Smooth muscle cell (in vitro differentiated cells): ENCODE measurements at regions not wholly inside any gene's neighbourhood (a gene's known extent, or its start where the extent isn't known, plus 50 kb on each side); places are given as distances from the start of the nearest gene placed in this dataset.

ENCODE experiments used
- DNase-seq: peaks from one replicate; lab custom pipeline; 2025; ENCODE audit not compliant: unreplicated experiment; lab: John Stamatoyannopoulos, UW
- H2AFZ ChIP-seq: fragments of 200-600 bp; sonication (generic); 2 replicates; pipeline ENCODE4 v1.6.0; 2016; ENCODE audit warnings: antibody characterized with exemption, low read depth, mild to moderate bottlenecking
- H3F3A ChIP-seq: fragments of 200-600 bp; sonication (generic); 2 replicates; pipeline ENCODE4 v1.6.0; 2017; ENCODE audit warnings: antibody characterized with exemption, low read depth
- H3K27ac ChIP-seq: fragments of 200-600 bp; sonication (generic); 2 replicates; pipeline ENCODE4 v1.5.1; 2016; ENCODE audit warnings: low read depth, mild to moderate bottlenecking
- H3K27me3 ChIP-seq: fragments of 200-600 bp; sonication (generic); 2 replicates; pipeline ENCODE4 v1.6.1; 2016; ENCODE audit warnings: low read depth, mild to moderate bottlenecking
- H3K36me3 ChIP-seq: fragments of 200-600 bp; sonication (generic); 2 replicates; pipeline ENCODE4 v1.5.1; 2016; ENCODE audit warnings: low read depth
- H3K4me1 ChIP-seq: fragments of 200-600 bp; sonication (generic); 2 replicates; pipeline ENCODE4 v1.5.1; 2016; ENCODE audit warnings: low read depth
- H3K4me2 ChIP-seq: fragments of 200-600 bp; sonication (generic); 2 replicates; pipeline ENCODE4 v1.6.0; 2016; ENCODE audit warnings: mild to moderate bottlenecking
- H3K4me3 ChIP-seq: fragments of 200-600 bp; sonication (generic); 2 replicates; pipeline ENCODE4 v1.5.1; 2016; ENCODE audit warnings: mild to moderate bottlenecking
- H3K79me2 ChIP-seq: fragments of 200-600 bp; sonication (generic); 2 replicates; pipeline ENCODE4 v1.6.0; 2016; ENCODE audit warnings: low read depth, mild to moderate bottlenecking
- H3K9ac ChIP-seq: fragments of 200-600 bp; sonication (generic); 2 replicates; pipeline ENCODE4 v1.6.0; 2016; ENCODE audit warnings: low read depth
- H3K9me3 ChIP-seq: fragments of 200-600 bp; sonication (generic); replicated peaks from 2 replicates; pipeline ENCODE4 v1.5.1; 2016; ENCODE audit warnings: low read depth
- H4K20me1 ChIP-seq: fragments of 200-600 bp; sonication (generic); 2 replicates; pipeline ENCODE4 v1.6.0; 2016; ENCODE audit warnings: low read depth
- WGBS: methylation state at CpG from one replicate; pipeline ENCODE4 v1.1.7; 2016; ENCODE audit warnings: low lambda C conversion rate; 5-methylcytosine and 5-hydroxymethylcytosine counted together
- TF ChIP-seq, protein P1 (sequence below): fragments of 200-600 bp; sonication (generic); IDR thresholded peaks from 2 replicates; pipeline ENCODE4 v1.5.1; 2017; ENCODE audit warnings: borderline replicate concordance, mild to moderate bottlenecking, antibody characterized with exemption; ENCODE audit not compliant: insufficient read depth, poor library complexity, severe bottlenecking

GRCh38 chr3:177934001-177934891 lies 602.0 kb upstream of the KCNMB2 start:
- no peaks in the 10 kb centered on the region for H4K20me1 ChIP-seq
- 53% methylated on average over 10 of the region's 10 CpGs for WGBS
- peak overlapping the region; percentile 43 for H3K4me2 ChIP-seq
- DNase-seq, result no peak
- no peak overlapping the region for H2AFZ ChIP-seq
- no peaks in the 10 kb centered on the region for H3K36me3 ChIP-seq
- H3K4me1 ChIP-seq, result peaks cover 4% of the 10 kb centered on the region
- no peak overlapping the region for H3K9ac ChIP-seq
- H3F3A ChIP-seq, result no peaks in the 10 kb centered on the region
- no peaks in the 10 kb centered on the region for H3K79me2 ChIP-seq
- H3K9me3 ChIP-seq, result no peaks in the 10 kb centered on the region
- TF ChIP-seq, protein P1, sequence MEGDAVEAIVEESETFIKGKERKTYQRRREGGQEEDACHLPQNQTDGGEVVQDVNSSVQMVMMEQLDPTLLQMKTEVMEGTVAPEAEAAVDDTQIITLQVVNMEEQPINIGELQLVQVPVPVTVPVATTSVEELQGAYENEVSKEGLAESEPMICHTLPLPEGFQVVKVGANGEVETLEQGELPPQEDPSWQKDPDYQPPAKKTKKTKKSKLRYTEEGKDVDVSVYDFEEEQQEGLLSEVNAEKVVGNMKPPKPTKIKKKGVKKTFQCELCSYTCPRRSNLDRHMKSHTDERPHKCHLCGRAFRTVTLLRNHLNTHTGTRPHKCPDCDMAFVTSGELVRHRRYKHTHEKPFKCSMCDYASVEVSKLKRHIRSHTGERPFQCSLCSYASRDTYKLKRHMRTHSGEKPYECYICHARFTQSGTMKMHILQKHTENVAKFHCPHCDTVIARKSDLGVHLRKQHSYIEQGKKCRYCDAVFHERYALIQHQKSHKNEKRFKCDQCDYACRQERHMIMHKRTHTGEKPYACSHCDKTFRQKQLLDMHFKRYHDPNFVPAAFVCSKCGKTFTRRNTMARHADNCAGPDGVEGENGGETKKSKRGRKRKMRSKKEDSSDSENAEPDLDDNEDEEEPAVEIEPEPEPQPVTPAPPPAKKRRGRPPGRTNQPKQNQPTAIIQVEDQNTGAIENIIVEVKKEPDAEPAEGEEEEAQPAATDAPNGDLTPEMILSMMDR, result no peak
- H3K4me3 ChIP-seq, result no peak overlapping the region
- no peak overlapping the region for H3K27ac ChIP-seq
- H3K27me3 ChIP-seq, result no peaks in the 10 kb centered on the region

DNA sequence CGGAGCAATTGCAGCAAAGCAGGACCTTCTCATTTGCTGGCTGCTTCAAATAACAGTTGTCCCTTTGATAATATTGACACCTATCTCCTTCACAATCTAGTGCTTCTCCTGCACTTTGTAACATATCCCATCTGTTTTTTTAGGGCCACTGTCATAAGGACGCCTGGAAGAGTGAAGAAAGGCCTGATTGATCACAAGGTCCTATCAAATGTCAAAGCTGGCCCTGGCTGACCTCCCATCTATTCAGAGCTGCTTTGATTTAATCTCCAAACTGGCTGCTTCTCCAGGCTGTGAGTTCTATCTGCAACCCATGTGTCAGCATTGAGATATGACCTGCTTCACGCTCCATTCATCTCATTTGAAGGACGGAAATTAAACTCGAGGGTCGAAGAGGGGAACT lies 601.2 kb upstream of the KCNMB2 start:
- H3K9me3 ChIP-seq, result no peaks in the 10 kb centered on the region
- no peaks in the 10 kb centered on the region for H4K20me1 ChIP-seq
- H3K27me3 ChIP-seq, result no peaks in the 10 kb centered on the region
- no peaks in the 10 kb centered on the region for H3K79me2 ChIP-seq
- H3K4me3 ChIP-seq, result no peak overlapping the region
- no peak overlapping the region for H2AFZ ChIP-seq
- 56% methylated on average over 6 of the region's 6 CpGs for WGBS
- no peaks in the 10 kb centered on the region for H3K36me3 ChIP-seq
- no peak overlapping the region for H3K9ac ChIP-seq
- TF ChIP-seq, protein P1, result no peak
- H3F3A ChIP-seq, result no peaks in the 10 kb centered on the region
- no peak overlapping the region for H3K4me2 ChIP-seq
- H3K27ac ChIP-seq, result no peak overlapping the region
- peaks cover 4% of the 10 kb centered on the region for H3K4me1 ChIP-seq
- no peak for DNase-seq

- no peak for DNase-seq
- no peaks in the 10 kb centered on the region for H3K36me3 ChIP-seq
- no peaks in the 10 kb centered on the region for H3F3A ChIP-seq
- H2AFZ ChIP-seq, result no peak overlapping the region
- peaks cover 4% of the 10 kb centered on the region for H3K4me1 ChIP-seq
- H3K4me2 ChIP-seq, result no peak overlapping the region
- H3K27me3 ChIP-seq, result no peaks in the 10 kb centered on the region
- no peaks in the 10 kb centered on the region for H3K79me2 ChIP-seq
- TF ChIP-seq, protein P1, result no peak
- H3K9me3 ChIP-seq, result no peaks in the 10 kb centered on the region
- no peak overlapping the region for H3K27ac ChIP-seq
- H4K20me1 ChIP-seq, result no peaks in the 10 kb centered on the region
- no peak overlapping the region for H3K4me3 ChIP-seq
- WGBS, result 87% methylated on average over 2 of the region's 2 CpGs
- no peak overlapping the region for H3K9ac ChIP-seq
Observed at GRCh38 chr3:177936721-177937120, 599.5 kb upstream of the KCNMB2 start.

GRCh38 chr3:177942911-177943310 lies 593.3 kb upstream of the KCNMB2 start:
- Histone ChIP-seq H3K27ac (no peak overlapping the region), H3K4me3 (no peak overlapping the region), H3K9ac (no peak overlapping the region), H2AFZ (no peak overlapping the region), H3K27me3 (no peaks in the 10 kb centered on the region), H3F3A (no peaks in the 10 kb centered on the region), H3K36me3 (no peaks in the 10 kb centered on the region), H3K4me1 (no peaks in the 10 kb centered on the region), H4K20me1 (no peaks in the 10 kb centered on the region), H3K4me2 (no peak overlapping the region), H3K9me3 (no peaks in the 10 kb centered on the region), H3K79me2 (no peaks in the 10 kb centered on the region)
- 95% methylated on average over 2 of the region's 2 CpGs for WGBS
- DNase-seq, result no peak
- TF ChIP-seq, protein P1, result no peak
